ENCODE measurements at regions not wholly inside any gene's neighbourhood (a gene's known extent, or its start where the extent isn't known, plus 50 kb on each side); places are given as distances from the start of the nearest gene placed in this dataset.
A peak's percentile ranks its signal among the peaks of the same experiment; 100 is the strongest.

DNA sequence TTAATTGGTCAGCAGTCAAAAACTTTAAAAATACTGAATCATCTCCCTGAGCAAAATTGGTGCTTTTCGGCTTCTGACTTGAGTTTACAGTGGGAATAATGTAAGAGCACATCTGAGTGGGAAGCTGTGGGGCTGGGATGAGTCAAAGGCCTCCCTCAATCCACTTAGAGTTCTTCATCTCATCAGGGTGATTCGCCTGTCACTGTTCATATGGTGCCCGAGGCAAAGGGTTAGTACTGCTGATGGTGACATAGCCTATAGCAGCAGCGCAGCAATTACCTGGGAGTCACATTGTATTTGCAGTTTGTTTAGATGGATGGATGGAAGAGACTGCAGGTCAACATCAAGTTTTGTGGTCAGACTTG lies 113.8 kb upstream of the ZNF608 start:
- no peak for DNase-seq (ENCODE audit: low read depth)
- TF ChIP-seq, protein P1, sequence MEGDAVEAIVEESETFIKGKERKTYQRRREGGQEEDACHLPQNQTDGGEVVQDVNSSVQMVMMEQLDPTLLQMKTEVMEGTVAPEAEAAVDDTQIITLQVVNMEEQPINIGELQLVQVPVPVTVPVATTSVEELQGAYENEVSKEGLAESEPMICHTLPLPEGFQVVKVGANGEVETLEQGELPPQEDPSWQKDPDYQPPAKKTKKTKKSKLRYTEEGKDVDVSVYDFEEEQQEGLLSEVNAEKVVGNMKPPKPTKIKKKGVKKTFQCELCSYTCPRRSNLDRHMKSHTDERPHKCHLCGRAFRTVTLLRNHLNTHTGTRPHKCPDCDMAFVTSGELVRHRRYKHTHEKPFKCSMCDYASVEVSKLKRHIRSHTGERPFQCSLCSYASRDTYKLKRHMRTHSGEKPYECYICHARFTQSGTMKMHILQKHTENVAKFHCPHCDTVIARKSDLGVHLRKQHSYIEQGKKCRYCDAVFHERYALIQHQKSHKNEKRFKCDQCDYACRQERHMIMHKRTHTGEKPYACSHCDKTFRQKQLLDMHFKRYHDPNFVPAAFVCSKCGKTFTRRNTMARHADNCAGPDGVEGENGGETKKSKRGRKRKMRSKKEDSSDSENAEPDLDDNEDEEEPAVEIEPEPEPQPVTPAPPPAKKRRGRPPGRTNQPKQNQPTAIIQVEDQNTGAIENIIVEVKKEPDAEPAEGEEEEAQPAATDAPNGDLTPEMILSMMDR (IDR thresholded peaks at IDR 0.05; ENCODE audit: low read length, missing control alignments): no peak
- H3K4me3 ChIP-seq (replicated peaks; ENCODE audit: low read depth, low read length): no peak overlapping the region

DNA sequence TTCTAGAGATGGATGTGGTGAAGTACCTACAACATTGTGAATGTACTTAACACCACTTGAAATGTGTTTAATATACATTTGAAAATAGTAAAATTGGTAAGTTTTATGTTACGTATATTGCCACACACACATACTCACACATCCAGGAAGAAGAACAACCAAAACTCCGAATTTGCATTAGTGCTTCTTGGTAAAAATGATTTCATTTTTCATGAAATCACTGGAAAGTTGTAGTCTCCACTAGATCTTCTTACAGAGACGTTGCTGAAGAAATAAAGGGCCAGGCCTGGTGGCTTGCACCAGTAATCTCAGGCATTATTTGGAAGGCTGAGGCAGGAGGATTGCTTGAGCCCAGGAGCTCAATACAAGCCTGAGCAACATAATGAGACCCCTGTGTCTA lies 118.6 kb upstream of the ZNF608 start:
- no peak for DNase-seq (ENCODE audit: low read depth)
- TF ChIP-seq, protein P1 (IDR thresholded peaks at IDR 0.05; ENCODE audit: low read length, missing control alignments): no peak
- no peak overlapping the region for H3K4me3 ChIP-seq (replicated peaks; ENCODE audit: low read depth, low read length)

- DNase-seq (ENCODE audit: low read depth): peak; percentile 35
- TF ChIP-seq, protein P1 (IDR thresholded peaks at IDR 0.05; ENCODE audit: low read length, missing control alignments): no peak
- H3K4me3 ChIP-seq (replicated peaks; ENCODE audit: low read depth, low read length): no peak overlapping the region
Observed at GRCh38 chr5:124865603-124866354, 119.3 kb upstream of the ZNF608 start.

DNA sequence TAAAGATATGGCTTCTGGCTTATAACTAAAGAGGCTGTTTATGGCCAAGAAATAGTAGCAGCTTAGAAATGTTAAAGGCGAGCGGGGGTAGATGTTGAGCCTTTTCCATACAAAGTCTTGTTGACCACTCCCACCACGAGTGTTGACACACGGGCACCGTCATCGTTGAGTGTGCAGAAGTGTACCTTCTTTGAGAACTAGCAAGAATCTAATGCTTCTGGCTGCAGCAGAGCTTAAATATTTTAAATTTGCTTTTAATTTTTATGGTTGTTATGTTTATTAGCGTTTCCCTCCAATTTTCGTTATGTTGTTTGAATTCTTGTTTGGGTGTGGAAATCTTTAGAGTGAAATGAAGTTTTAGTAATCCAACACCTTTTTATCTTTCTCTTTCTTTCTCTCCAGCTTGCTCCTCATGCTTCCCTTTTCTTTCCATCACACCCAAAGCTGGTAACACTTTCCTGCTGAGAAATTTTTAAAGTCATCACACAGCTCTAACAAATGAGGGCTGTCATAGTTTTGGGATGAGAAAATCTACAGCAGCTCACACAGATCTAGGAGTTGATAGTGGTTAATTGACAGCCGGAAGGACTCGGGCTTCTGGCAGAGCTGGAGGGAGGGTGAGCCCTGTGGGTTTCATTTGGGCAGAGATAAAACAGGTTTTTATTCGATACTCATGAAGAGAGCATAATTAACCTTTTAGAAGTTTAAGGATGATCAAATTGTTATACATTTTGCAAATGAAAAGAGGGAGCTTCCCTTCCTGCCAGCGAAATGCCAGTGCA lies 120.1 kb upstream of the ZNF608 start:
- TF ChIP-seq, protein P1 (IDR thresholded peaks at IDR 0.05; ENCODE audit: low read length, missing control alignments): no peak
- DNase-seq (ENCODE audit: low read depth): no peak
- H3K4me3 ChIP-seq (replicated peaks; ENCODE audit: low read depth, low read length): no peak overlapping the region

DNA sequence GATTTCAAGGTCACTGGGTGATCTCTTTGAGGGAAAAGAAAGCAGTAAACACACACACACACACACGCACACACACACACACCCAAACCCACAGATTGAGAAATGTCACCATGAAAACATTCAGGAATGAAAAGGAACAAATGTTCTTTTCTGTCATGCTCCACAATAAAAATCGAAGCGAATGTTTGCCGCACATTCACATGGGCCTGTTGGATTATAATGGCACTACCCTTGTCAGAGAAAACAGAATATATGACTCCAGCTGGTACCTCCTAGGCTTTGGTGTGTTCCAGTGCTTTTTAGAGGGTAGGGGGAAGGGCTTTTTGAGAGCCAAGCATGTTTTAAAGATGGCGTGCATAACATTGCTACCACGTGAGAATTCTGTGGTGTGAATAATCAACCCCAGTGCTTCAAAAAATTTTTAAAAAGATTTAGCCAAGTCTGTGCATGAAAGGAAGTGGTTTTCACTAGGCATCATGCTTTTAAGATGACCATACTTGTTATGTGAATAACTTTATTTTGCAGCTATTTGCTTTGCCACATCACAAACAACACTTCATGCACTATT lies 120.8 kb upstream of the ZNF608 start:
- DNase-seq (ENCODE audit: low read depth): peak; percentile 17
- TF ChIP-seq, protein P1 (IDR thresholded peaks at IDR 0.05; ENCODE audit: low read length, missing control alignments): no peak
- no peak overlapping the region for H3K4me3 ChIP-seq (replicated peaks; ENCODE audit: low read depth, low read length)

DNA sequence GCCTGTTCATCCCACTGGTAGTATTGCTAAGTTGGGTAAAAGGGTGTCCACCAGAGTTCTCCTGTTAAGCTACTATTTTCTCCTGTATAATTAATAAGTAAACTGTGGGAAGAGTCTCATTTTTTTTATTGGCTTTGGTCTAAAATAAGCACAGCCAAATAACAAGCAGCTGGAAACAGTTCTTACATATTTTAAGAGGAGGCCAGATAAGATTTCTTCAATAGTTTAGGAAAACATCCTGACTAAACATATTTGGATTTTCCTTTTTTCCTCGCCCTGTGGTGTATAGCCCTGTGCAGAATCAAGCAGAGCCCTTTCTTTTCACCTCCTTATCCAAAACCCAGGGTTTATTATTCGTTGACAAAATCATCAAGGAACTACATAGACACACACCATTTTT lies 122.2 kb upstream of the ZNF608 start:
- TF ChIP-seq, protein P1 (IDR thresholded peaks at IDR 0.05; ENCODE audit: low read length, missing control alignments): no peak
- no peak overlapping the region for H3K4me3 ChIP-seq (replicated peaks; ENCODE audit: low read depth, low read length)
- DNase-seq (ENCODE audit: low read depth): no peak
